HCT116 (cell line): ENCODE measurements at regions not wholly inside any gene's neighbourhood (a gene's known extent, or its start where the extent isn't known, plus 50 kb on each side); places are given as distances from the start of the nearest gene placed in this dataset.

Experiments
- ATAC-seq: fragments of 200-7000 bp; cut with Tn5 transposase; 2 replicates; pipeline ENCODE4 v1.9.1; 2020; ENCODE audit warnings: mild to moderate bottlenecking, moderate library complexity
- BruUV-seq: library from RNA; stranded (reverse); fragments of 400-500 nt; replicated peaks from 2 replicates; lab custom pipeline; 2021; lab: Mats Ljungman, UMichigan
- CTCF ChIA-PET: fragments of 300-600 bp; sonication (Branson Sonifier 250); formaldehyde crosslinking; loops from one replicate; lab custom pipeline; 2021; ENCODE audit warnings: antibody characterized with exemption; lab: Charles Lee
- POLR2A ChIA-PET: fragments of 300-600, 350-600 bp; sonication (Branson Sonifier 250); formaldehyde crosslinking; loops from one replicate; lab custom pipeline; 2021; ENCODE audit warnings: antibody characterized with exemption; lab: Charles Lee
- RAD21 ChIA-PET, 2 experiments: fragments of 300-600 bp; sonication (Branson Sonifier 250); formaldehyde crosslinking; loops; one replicate each; lab custom pipeline; 2023; ENCODE audit warnings: low total read pairs in 2 of 2; ENCODE audit not compliant: uncharacterized antibody in 2 of 2, unreplicated experiment in 2 of 2, low non-redundant PET in 1 of 2; lab: Charles Lee
- DNase-seq: peaks from one replicate; pipeline ENCODE4 v3.0.0-alpha.2; 2010; ENCODE audit warnings: low read depth, low spot score
- H2AFZ ChIP-seq: fragments of 200-600 bp; shearing (Covaris generic), sonication (generic); 2 replicates; pipeline ENCODE4 v1.6.1; 2017; ENCODE audit warnings: low read depth, mixed run types, mixed read lengths, antibody characterized with exemption, low read length; ENCODE audit not compliant: poor library complexity, severe bottlenecking
- H3K27ac ChIP-seq: 2 replicates; pipeline ENCODE4 v1.5.1; 2012; ENCODE audit warnings: low read depth, low read length
- H3K27me3 ChIP-seq: fragments of 200-600 bp; sonication (generic); 2 replicates; pipeline ENCODE4 v1.6.1; 2016; ENCODE audit warnings: mixed run types, low read length, mixed read lengths; ENCODE audit not compliant: insufficient read depth
- H3K36me3 ChIP-seq, 2 experiments: fragments of 200-500 bp in 1 of 2; fragments of 200-600 bp in 1 of 2; sonication (Bioruptor generic) in 1 of 2; sonication (generic) in 1 of 2; 2 replicates each; pipeline versions ENCODE4 v1.5.1 to v1.6.1; 2014 to 2016; ENCODE audit warnings: low read length in 2 of 2, inconsistent platforms in 1 of 2, mixed read lengths in 1 of 2, mixed run types in 1 of 2; ENCODE audit not compliant: insufficient read depth in 2 of 2, control insufficient read depth in 1 of 2
- H3K4me1 ChIP-seq, 2 experiments: fragments of 200-600 bp in 1 of 2; sonication (generic) in 1 of 2; 2 replicates each; pipeline versions ENCODE4 v1.5.1 to v1.6.1; 2012 to 2017; ENCODE audit warnings: low read length in 2 of 2, inconsistent platforms in 1 of 2, mild to moderate bottlenecking in 1 of 2, mixed read lengths in 1 of 2, mixed run types in 1 of 2, moderate library complexity in 1 of 2; ENCODE audit not compliant: insufficient read depth in 2 of 2, control insufficient read depth in 1 of 2
- H3K4me2 ChIP-seq: fragments of 200-600 bp; sonication (generic); 2 replicates; pipeline ENCODE4 v1.6.1; 2017; ENCODE audit warnings: mixed run types, low read length, mixed read lengths
- H3K4me3 ChIP-seq, 2 experiments: fragments of 200-600 bp in 1 of 2; sonication (generic) in 1 of 2; replicated peaks in 1 of 2; 2 replicates each; pipeline ENCODE4 v1.5.1; 2011 to 2016; ENCODE audit warnings: low read length in 2 of 2, control low read depth in 1 of 2, low read depth in 1 of 2, mild to moderate bottlenecking in 1 of 2, mixed read lengths in 1 of 2, mixed run types in 1 of 2
- H3K79me2 ChIP-seq: fragments of 200-600 bp; sonication (generic); 2 replicates; pipeline ENCODE4 v1.6.1; 2017; ENCODE audit warnings: mild to moderate bottlenecking, mixed run types, low read length, moderate library complexity, mixed read lengths; ENCODE audit not compliant: insufficient read depth
- H3K9ac ChIP-seq: fragments of 200-600 bp; sonication (generic); 2 replicates; pipeline ENCODE4 v1.6.1; 2016; ENCODE audit warnings: low read length, mixed read lengths
- H3K9me2 ChIP-seq: fragments of 200-600 bp; sonication (generic), shearing (Covaris generic); 2 replicates; pipeline ENCODE4 v1.6.1; 2017; ENCODE audit warnings: mixed run types, mild to moderate bottlenecking, moderate library complexity; ENCODE audit not compliant: insufficient read depth
- H3K9me3 ChIP-seq, 2 experiments: fragments of 200-500 bp in 1 of 2; fragments of 200-600 bp in 1 of 2; sonication (Bioruptor generic) in 1 of 2; sonication (generic) in 1 of 2; 2 replicates each; pipeline ENCODE4 v1.6.1; 2014 to 2017; ENCODE audit warnings: low read length in 2 of 2, mixed read lengths in 2 of 2, inconsistent platforms in 1 of 2, low read depth in 1 of 2, mild to moderate bottlenecking in 1 of 2, mixed run types in 1 of 2, moderate library complexity in 1 of 2; ENCODE audit not compliant: control insufficient read depth in 1 of 2, insufficient read depth in 1 of 2
- H4K20me1 ChIP-seq: fragments of 200-600 bp; sonication (generic), shearing (Covaris generic); 2 replicates; pipeline ENCODE4 v1.6.1; 2017; ENCODE audit warnings: mixed run types, mild to moderate bottlenecking, moderate library complexity; ENCODE audit not compliant: insufficient read depth
- CEBPB ChIP-seq: IDR thresholded peaks from 2 replicates; pipeline ENCODE4 v1.6.1; 2012; ENCODE audit warnings: low read depth
- CTCF ChIP-seq, 3 experiments: fragments of 200-600 bp in 1 of 3; sonication (generic) in 1 of 3; IDR thresholded peaks in 2 of 3; conservative IDR thresholded peaks in 1 of 3; 2 replicates each; pipeline ENCODE4 v1.5.1; 2012 to 2017; ENCODE audit warnings: low read depth in 2 of 3, low read length in 2 of 3, antibody characterized with exemption in 1 of 3, borderline replicate concordance in 1 of 3, control low read depth in 1 of 3, mild to moderate bottlenecking in 1 of 3, mixed read lengths in 1 of 3, mixed run types in 1 of 3, moderate library complexity in 1 of 3; ENCODE audit not compliant: insufficient read depth in 1 of 3
- EGR1 ChIP-seq: IDR thresholded peaks from 2 replicates; pipeline ENCODE4 v1.6.1; 2012; ENCODE audit warnings: low read depth
- FOSL1 ChIP-seq: IDR thresholded peaks from 2 replicates; pipeline ENCODE4 v1.6.1; 2012; ENCODE audit warnings: low read depth
- REST ChIP-seq: IDR thresholded peaks from 2 replicates; pipeline ENCODE4 v1.6.1; 2012; ENCODE audit warnings: low read depth
- SP1 ChIP-seq: IDR thresholded peaks from 2 replicates; pipeline ENCODE4 v1.6.1; 2012; ENCODE audit warnings: low read depth
- SRF ChIP-seq: IDR thresholded peaks from 2 replicates; pipeline ENCODE4 v1.6.1; 2012; ENCODE audit warnings: low read depth
- TCF7L2 ChIP-seq: IDR thresholded peaks from 2 replicates; pipeline ENCODE4 v1.7.0; 2011; ENCODE audit warnings: borderline replicate concordance, inconsistent platforms; ENCODE audit not compliant: insufficient read depth, insufficient read length; ENCODE audit errors: extremely low read depth
- YY1 ChIP-seq: IDR thresholded peaks from 2 replicates; pipeline ENCODE4 v1.6.1; 2011; ENCODE audit warnings: low read length, low read depth, moderate library complexity, mild to moderate bottlenecking; ENCODE audit not compliant: insufficient replicate concordance; ENCODE audit errors: extremely low read depth
- ZFX ChIP-seq: fragments of 450-650 bp; IDR thresholded peaks from 2 replicates; pipeline ENCODE4 v1.6.1; 2017
- ZNF274 ChIP-seq: fragments of 200-500 bp; sonication (Bioruptor generic); IDR thresholded peaks from 2 replicates; pipeline ENCODE4 v1.6.1; 2014; ENCODE audit warnings: mild to moderate bottlenecking, low read depth, low read length, inconsistent platforms
- intact Hi-C: fragments of 100-400 bp; cut with micrococcal nuclease; formaldehyde crosslinking; loops from 2 replicates; pipeline ENCODE4 v1.10.0; 2022
- TF ChIP-seq, protein P1 (sequence below): IDR thresholded peaks from 2 replicates; pipeline ENCODE4 v1.6.1; 2012

GRCh38 chrX:127405946-127406345, 586.4 kb downstream of the PRR32 start:
- POLR2A ChIA-PET, result no interaction called here

DNA sequence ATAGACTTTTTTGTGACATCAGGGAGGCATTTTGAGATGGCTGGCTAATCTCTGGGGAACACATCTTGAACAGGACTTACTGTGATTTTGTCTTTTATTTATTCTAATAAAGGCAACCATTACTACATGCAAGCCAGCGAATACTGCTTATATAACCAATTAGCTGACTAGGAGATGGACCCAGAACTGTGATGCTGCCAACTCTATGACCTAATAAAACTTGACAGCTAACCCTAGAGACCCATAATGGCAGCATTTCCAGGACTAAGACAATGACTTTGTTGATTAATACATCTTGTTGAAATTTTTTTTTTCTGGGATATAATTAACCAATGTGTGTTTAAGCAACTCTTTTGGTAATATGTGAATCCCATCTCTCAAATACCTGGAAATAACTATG, 584.6 kb downstream of the PRR32 start:
- H2AFZ ChIP-seq, result no peak overlapping the region
- ChIA-PET CTCF (no interaction called here), RAD21 (no interaction called here), POLR2A (no interaction called here)
- DNase-seq (no peak), ATAC-seq (no peak)
- H3K36me3 ChIP-seq, result no peaks in the 10 kb centered on the region
- no peaks in the 10 kb centered on the region for H3K9me3 ChIP-seq
- no peaks in the 10 kb centered on the region for H3K9me2 ChIP-seq
- H4K20me1 ChIP-seq, result no peaks in the 10 kb centered on the region
- intact Hi-C loops, result no loop called here
- no peak overlapping the region for H3K27ac ChIP-seq
- H3K4me1 ChIP-seq, result no peaks in the 10 kb centered on the region
- H3K79me2 ChIP-seq, result no peaks in the 10 kb centered on the region
- H3K4me3 ChIP-seq, result no peak overlapping the region
- no peak overlapping the region for H3K9ac ChIP-seq
- H3K4me2 ChIP-seq, result no peak overlapping the region
- BruUV-seq, result no TSS peak
- H3K27me3 ChIP-seq, result no peaks in the 10 kb centered on the region
- TF ChIP-seq ZNF274 (no peak), REST (no peak), FOSL1 (no peak), EGR1 (no peak), CEBPB (no peak), SP1 (no peak), TCF7L2 (no peak), YY1 (no peak), ZFX (no peak), SRF (no peak)
- TF ChIP-seq, protein P1, sequence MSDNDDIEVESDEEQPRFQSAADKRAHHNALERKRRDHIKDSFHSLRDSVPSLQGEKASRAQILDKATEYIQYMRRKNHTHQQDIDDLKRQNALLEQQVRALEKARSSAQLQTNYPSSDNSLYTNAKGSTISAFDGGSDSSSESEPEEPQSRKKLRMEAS, result no peak

More at GRCh38 chrX:127405946-127406345, 586.4 kb downstream of the PRR32 start:
- H2AFZ ChIP-seq, result no peak overlapping the region
- DNase-seq (no peak), ATAC-seq (no peak)
- no peaks in the 10 kb centered on the region for H3K9me3 ChIP-seq
- TF ChIP-seq EGR1, result no peak
- TF ChIP-seq ZFX, result no peak
- TF ChIP-seq CTCF (IDR thresholded peaks at IDR 0.05 in 2 of 3, conservative IDR thresholded peaks at IDR 0.05 in 1 of 3; ENCODE audit: borderline replicate concordance in 1 of 3, insufficient read depth in 1 of 3, low read depth in 2 of 3, low read length in 2 of 3), result no peak
- no peak for TF ChIP-seq YY1
- H3K27me3 ChIP-seq, result no peaks in the 10 kb centered on the region
- intact Hi-C loops, result no loop called here
- no peaks in the 10 kb centered on the region for H4K20me1 ChIP-seq
- no TSS peak for BruUV-seq
- no peaks in the 10 kb centered on the region for H3K9me2 ChIP-seq
- no peak overlapping the region for H3K4me2 ChIP-seq
- H3K4me1 ChIP-seq, result no peaks in the 10 kb centered on the region
- H3K79me2 ChIP-seq, result no peaks in the 10 kb centered on the region
- CTCF ChIA-PET, result no interaction called here
- no peak overlapping the region for H3K9ac ChIP-seq
- RAD21 ChIA-PET, result no interaction called here
- H3K4me3 ChIP-seq, result no peak overlapping the region
- no peak overlapping the region for H3K27ac ChIP-seq
- H3K36me3 ChIP-seq, result no peaks in the 10 kb centered on the region
